Activated CD4-positive, alpha-beta T cell treated with anti-CD3 and anti-CD28 coated beads, Interleukin-2, amount 10 ng/mL, durations not matched to agents 7 days and 5 days (primary cell): ENCODE measurements at regions not wholly inside any gene's neighbourhood (a gene's known extent, or its start where the extent isn't known, plus 50 kb on each side); places are given as distances from the start of the nearest gene placed in this dataset.

Source experiments
- CTCF ChIA-PET: fragments of 350-600 bp; sonication (Branson Sonifier 250); formaldehyde crosslinking; loops from one replicate; lab custom pipeline; 2021; ENCODE audit warnings: antibody characterized with exemption; lab: Charles Lee
- POLR2A ChIA-PET: fragments of 350-600 bp; sonication (Branson Sonifier 250); formaldehyde crosslinking; loops from one replicate; lab custom pipeline; 2021; ENCODE audit warnings: antibody characterized with exemption; lab: Charles Lee
- DNase-seq: peaks from one replicate; pipeline ENCODE4 v3.0.0-alpha.2; 2020
- H3K27ac Mint-ChIP-seq: one replicate; pipeline ENCODE4 v1.8.0; 2021; ENCODE audit warnings: mild to moderate bottlenecking, moderate library complexity, mixed read lengths
- H3K27me3 Mint-ChIP-seq: one replicate; pipeline ENCODE4 v1.8.0; 2021; ENCODE audit warnings: mixed read lengths
- H3K36me3 Mint-ChIP-seq: one replicate; pipeline ENCODE4 v1.8.0; 2021; ENCODE audit warnings: low read depth, mixed read lengths
- H3K4me1 Mint-ChIP-seq: one replicate; pipeline ENCODE4 v1.8.0; 2021; ENCODE audit warnings: mixed read lengths
- H3K4me3 Mint-ChIP-seq: one replicate; pipeline ENCODE4 v1.8.0; 2021; ENCODE audit warnings: mild to moderate bottlenecking, moderate library complexity, mixed read lengths
- H3K9me3 Mint-ChIP-seq: one replicate; pipeline ENCODE4 v1.8.0; 2021; ENCODE audit warnings: mixed read lengths

GRCh38 chr11:41963406-41963805, 504.0 kb upstream of the LRRC4C start:
- ChIA-PET CTCF (no interaction called here), POLR2A (no interaction called here)
- no peaks in the 10 kb centered on the region for H3K4me1 Mint-ChIP-seq
- H3K36me3 Mint-ChIP-seq = no peaks in the 10 kb centered on the region
- no peak for DNase-seq
- no peak overlapping the region for H3K4me3 Mint-ChIP-seq
- H3K27me3 Mint-ChIP-seq = no peaks in the 10 kb centered on the region
- peaks cover 5% of the 10 kb centered on the region for H3K9me3 Mint-ChIP-seq
- H3K27ac Mint-ChIP-seq = no peak overlapping the region

- no peak for DNase-seq
- H3K27me3 Mint-ChIP-seq = no peaks in the 10 kb centered on the region
- H3K27ac Mint-ChIP-seq = no peak overlapping the region
- H3K9me3 Mint-ChIP-seq = peaks cover 5% of the 10 kb centered on the region
- no peaks in the 10 kb centered on the region for H3K4me1 Mint-ChIP-seq
- no peaks in the 10 kb centered on the region for H3K36me3 Mint-ChIP-seq
- ChIA-PET POLR2A (no interaction called here), CTCF (no interaction called here)
- H3K4me3 Mint-ChIP-seq = no peak overlapping the region
These were observed 511.2 kb upstream of the LRRC4C start for GRCh38 chr11:41970681-41971080.

DNA sequence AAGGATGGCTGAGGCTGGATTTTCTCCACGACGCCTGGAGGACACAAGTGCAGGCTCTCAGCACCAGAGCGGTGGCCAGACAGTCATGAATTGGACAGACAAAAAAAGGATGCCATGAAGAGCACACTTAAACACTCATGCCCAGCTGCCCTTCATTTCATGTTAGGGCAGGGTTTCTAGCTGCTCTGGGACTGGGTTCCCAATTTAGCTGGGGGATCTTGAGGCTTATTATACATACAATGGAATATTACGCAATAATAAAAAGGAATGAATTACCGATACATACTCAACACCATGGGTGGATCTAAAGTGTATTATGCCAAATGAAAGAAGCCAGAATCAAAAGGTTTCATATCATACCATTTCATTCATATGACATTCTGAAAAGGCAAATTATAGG, 512.1 kb upstream of the LRRC4C start:
- peaks cover 5% of the 10 kb centered on the region for H3K9me3 Mint-ChIP-seq
- no peak overlapping the region for H3K27ac Mint-ChIP-seq
- DNase-seq = no peak
- ChIA-PET POLR2A (no interaction called here), CTCF (no interaction called here)
- H3K27me3 Mint-ChIP-seq = no peaks in the 10 kb centered on the region
- H3K36me3 Mint-ChIP-seq = no peaks in the 10 kb centered on the region
- no peaks in the 10 kb centered on the region for H3K4me1 Mint-ChIP-seq
- no peak overlapping the region for H3K4me3 Mint-ChIP-seq

DNA sequence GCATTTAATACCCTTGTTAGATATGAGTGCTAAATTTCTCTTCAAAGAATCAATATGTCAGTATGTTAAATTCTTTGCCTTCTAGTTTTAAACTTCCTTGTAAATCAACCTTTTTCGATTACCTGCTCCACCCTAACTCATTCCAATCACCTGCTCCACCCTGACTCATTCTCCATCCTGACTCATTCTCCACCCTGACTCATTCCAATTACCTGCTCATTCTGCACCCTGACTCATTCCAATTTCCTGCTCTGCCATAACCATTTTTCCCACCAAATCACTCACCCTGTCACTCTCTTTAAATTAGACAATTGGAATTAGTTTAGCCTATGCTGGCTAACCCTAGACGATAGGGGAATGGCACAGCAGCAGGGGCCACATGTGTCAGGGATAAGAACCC, 519.5 kb upstream of the LRRC4C start:
- H3K4me3 Mint-ChIP-seq = no peak overlapping the region
- ChIA-PET CTCF (no interaction called here), POLR2A (no interaction called here)
- H3K9me3 Mint-ChIP-seq = peaks cover 11% of the 10 kb centered on the region
- no peak for DNase-seq
- H3K27ac Mint-ChIP-seq = no peak overlapping the region
- H3K4me1 Mint-ChIP-seq = no peaks in the 10 kb centered on the region
- no peaks in the 10 kb centered on the region for H3K36me3 Mint-ChIP-seq
- H3K27me3 Mint-ChIP-seq = no peaks in the 10 kb centered on the region

DNA sequence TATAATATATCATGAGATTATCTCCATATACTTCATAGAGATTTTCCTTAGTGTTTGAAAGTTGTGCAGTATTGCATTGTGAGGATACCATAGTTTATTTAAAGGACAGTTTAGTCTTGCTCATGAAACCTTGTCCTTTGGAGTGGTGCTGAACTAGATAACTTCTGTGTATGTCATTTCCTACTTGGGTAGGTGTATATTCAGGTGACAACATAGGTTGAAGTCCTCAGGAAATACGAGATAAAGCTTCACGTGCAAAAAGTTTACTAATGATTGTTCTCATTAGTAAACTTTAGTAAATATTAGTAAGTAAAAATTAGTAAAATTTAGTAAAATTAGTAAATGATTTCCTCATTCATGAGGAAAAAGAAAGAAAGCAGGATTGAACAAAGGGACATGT, 521.3 kb upstream of the LRRC4C start:
- POLR2A ChIA-PET = no interaction called here
- peaks cover 9% of the 10 kb centered on the region for H3K9me3 Mint-ChIP-seq
- H3K4me3 Mint-ChIP-seq = no peak overlapping the region
- no peak overlapping the region for H3K27ac Mint-ChIP-seq
- H3K36me3 Mint-ChIP-seq = no peaks in the 10 kb centered on the region
- no peaks in the 10 kb centered on the region for H3K4me1 Mint-ChIP-seq
- no peaks in the 10 kb centered on the region for H3K27me3 Mint-ChIP-seq
- CTCF ChIA-PET = no interaction called here
- DNase-seq = no peak

- Mint-ChIP-seq H3K36me3 (no peaks in the 10 kb centered on the region), H3K27ac (no peak overlapping the region)
These were observed 522.8 kb upstream of the LRRC4C start for GRCh38 chr11:41982276-41982675.

DNA sequence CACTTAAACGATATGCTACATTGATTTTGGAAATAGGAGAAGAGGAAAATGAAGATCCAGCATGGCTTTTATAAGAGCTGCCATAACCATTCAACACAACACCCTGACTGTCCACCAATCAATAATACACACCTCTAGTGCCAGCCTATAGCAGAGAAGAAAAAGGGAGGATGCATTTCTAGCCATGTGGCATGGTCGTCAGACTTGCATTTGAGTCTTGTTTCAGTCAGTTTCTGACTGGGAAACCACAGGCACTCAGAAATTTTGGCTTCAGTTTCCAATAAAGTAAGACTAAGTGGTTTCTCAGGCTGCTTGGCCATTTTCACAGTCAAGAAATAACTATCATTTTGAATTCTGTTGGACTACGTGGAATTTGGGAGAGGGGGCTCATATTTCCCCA, 523.5 kb upstream of the LRRC4C start:
- ChIA-PET CTCF (no interaction called here), POLR2A (no interaction called here)
- no peaks in the 10 kb centered on the region for H3K27me3 Mint-ChIP-seq
- no peaks in the 10 kb centered on the region for H3K4me1 Mint-ChIP-seq
- no peak overlapping the region for H3K4me3 Mint-ChIP-seq
- no peak for DNase-seq
- peaks cover 7% of the 10 kb centered on the region for H3K9me3 Mint-ChIP-seq
- no peak overlapping the region for H3K27ac Mint-ChIP-seq
- H3K36me3 Mint-ChIP-seq = no peaks in the 10 kb centered on the region

More at GRCh38 chr11:41982276-41982675, 522.8 kb upstream of the LRRC4C start:
- ChIA-PET POLR2A (no interaction called here), CTCF (interaction anchor here (0.7 kb wide), 1 partner anchor 199 kb away, joined by 3 read pairs; no protein-coding TSS in a partner anchor)
- H3K9me3 Mint-ChIP-seq = peaks cover 8% of the 10 kb centered on the region
- no peaks in the 10 kb centered on the region for H3K27me3 Mint-ChIP-seq
- no peaks in the 10 kb centered on the region for H3K4me1 Mint-ChIP-seq
- DNase-seq = no peak
- H3K4me3 Mint-ChIP-seq = no peak overlapping the region

- Mint-ChIP-seq H3K4me3 (no peak overlapping the region), H3K9me3 (peaks cover 7% of the 10 kb centered on the region), H3K36me3 (no peaks in the 10 kb centered on the region), H3K27ac (no peak overlapping the region), H3K27me3 (no peaks in the 10 kb centered on the region), H3K4me1 (no peaks in the 10 kb centered on the region)
- POLR2A ChIA-PET = no interaction called here
- CTCF ChIA-PET = no interaction called here
- no peak for DNase-seq
These were observed 524.0 kb upstream of the LRRC4C start for GRCh38 chr11:41983475-41983874.

- no peaks in the 10 kb centered on the region for H3K36me3 Mint-ChIP-seq
- DNase-seq = no peak
- no peak overlapping the region for H3K27ac Mint-ChIP-seq
- no peak overlapping the region for H3K4me3 Mint-ChIP-seq
- H3K9me3 Mint-ChIP-seq = peaks cover 7% of the 10 kb centered on the region
- H3K27me3 Mint-ChIP-seq = no peaks in the 10 kb centered on the region
- ChIA-PET CTCF (no interaction called here), POLR2A (no interaction called here)
- no peaks in the 10 kb centered on the region for H3K4me1 Mint-ChIP-seq
These were observed 524.6 kb upstream of the LRRC4C start for GRCh38 chr11:41984023-41984422.

GRCh38 chr11:41985799-41986198, 526.3 kb upstream of the LRRC4C start:
- H3K36me3 Mint-ChIP-seq = no peaks in the 10 kb centered on the region
- H3K4me3 Mint-ChIP-seq = no peak overlapping the region
- no peak for DNase-seq
- no peaks in the 10 kb centered on the region for H3K4me1 Mint-ChIP-seq
- no peak overlapping the region for H3K27ac Mint-ChIP-seq
- CTCF ChIA-PET = no interaction called here
- H3K27me3 Mint-ChIP-seq = no peaks in the 10 kb centered on the region
- POLR2A ChIA-PET = no interaction called here
- peaks cover 11% of the 10 kb centered on the region for H3K9me3 Mint-ChIP-seq

DNA sequence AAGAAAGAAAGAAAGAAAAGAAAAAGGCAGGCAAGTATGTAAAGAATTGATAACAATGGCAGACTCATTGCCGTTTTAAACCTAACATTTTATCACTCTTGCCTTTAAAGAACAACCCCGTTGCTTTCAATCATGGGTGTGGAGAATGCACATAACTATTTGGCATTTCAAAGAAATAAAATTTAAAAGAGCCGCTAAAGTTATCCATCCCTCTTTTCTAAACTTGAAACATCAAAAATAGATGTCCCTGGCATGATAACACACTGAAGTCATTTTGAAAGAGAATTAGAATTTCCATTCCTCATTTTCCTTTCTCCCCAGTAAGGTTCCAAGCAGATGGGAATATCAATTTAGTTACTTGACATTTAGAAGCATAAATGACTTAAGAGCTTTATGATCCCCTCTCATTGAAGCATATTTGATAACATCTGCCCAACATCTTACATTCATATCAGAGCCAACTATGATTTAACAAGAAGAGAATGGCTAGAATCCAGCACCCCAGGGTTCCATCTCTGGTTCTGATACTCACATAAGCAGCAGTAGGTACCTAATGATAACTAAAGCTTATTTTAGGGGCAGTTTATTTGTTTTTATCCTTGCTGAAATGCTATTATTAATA, 529.6 kb upstream of the LRRC4C start:
- CTCF ChIA-PET = no interaction called here
- Mint-ChIP-seq H3K4me3 (no peak overlapping the region), H3K9me3 (peaks cover 8% of the 10 kb centered on the region), H3K4me1 (no peaks in the 10 kb centered on the region), H3K27ac (no peak overlapping the region), H3K36me3 (no peaks in the 10 kb centered on the region), H3K27me3 (no peaks in the 10 kb centered on the region)
- POLR2A ChIA-PET = no interaction called here
- no peak for DNase-seq

DNA sequence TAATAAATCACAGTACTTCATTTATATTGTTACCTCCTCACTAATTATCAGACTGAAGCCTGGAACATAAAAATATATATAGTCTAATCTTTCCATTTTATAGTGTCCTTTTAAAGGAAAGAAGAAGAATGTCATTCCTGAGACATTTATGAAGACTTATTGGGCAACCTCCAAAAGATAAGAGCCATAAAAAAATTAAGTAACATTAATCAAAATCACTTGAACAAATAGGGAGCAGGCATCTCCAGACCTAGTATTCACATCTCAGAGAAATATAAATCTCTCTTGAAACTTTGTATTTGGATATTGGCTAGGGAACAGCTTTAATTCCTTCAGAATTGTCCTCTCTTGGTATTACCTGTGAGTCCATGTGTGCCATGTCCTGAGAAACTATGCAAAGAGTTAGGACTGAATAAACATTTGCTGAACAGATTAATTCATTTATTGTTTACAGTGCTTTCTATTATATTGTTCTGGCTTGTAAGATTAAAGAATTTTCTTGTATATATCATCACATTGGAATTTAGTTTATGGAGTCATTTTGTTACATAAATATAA, 530.5 kb upstream of the LRRC4C start:
- no peak for DNase-seq
- no peaks in the 10 kb centered on the region for H3K36me3 Mint-ChIP-seq
- no peak overlapping the region for H3K27ac Mint-ChIP-seq
- no peak overlapping the region for H3K4me3 Mint-ChIP-seq
- H3K27me3 Mint-ChIP-seq = no peaks in the 10 kb centered on the region
- peaks cover 12% of the 10 kb centered on the region for H3K9me3 Mint-ChIP-seq
- ChIA-PET CTCF (no interaction called here), POLR2A (no interaction called here)
- no peaks in the 10 kb centered on the region for H3K4me1 Mint-ChIP-seq

GRCh38 chr11:41996533-41996932, 537.1 kb upstream of the LRRC4C start:
- Mint-ChIP-seq H3K27me3 (no peaks in the 10 kb centered on the region), H3K27ac (no peak overlapping the region), H3K36me3 (no peaks in the 10 kb centered on the region), H3K4me1 (no peaks in the 10 kb centered on the region), H3K4me3 (no peak overlapping the region), H3K9me3 (peaks cover 10% of the 10 kb centered on the region)
- POLR2A ChIA-PET = no interaction called here
- CTCF ChIA-PET = no interaction called here
- no peak for DNase-seq

- POLR2A ChIA-PET = no interaction called here
- H3K4me1 Mint-ChIP-seq = no peaks in the 10 kb centered on the region
These were observed 538.5 kb upstream of the LRRC4C start for GRCh38 chr11:41997844-41998401.

More at GRCh38 chr11:41997844-41998401, 538.5 kb upstream of the LRRC4C start:
- H3K9me3 Mint-ChIP-seq = peaks cover 10% of the 10 kb centered on the region
- no peaks in the 10 kb centered on the region for H3K36me3 Mint-ChIP-seq
- H3K4me3 Mint-ChIP-seq = no peak overlapping the region
- no peaks in the 10 kb centered on the region for H3K27me3 Mint-ChIP-seq
- no peak overlapping the region for H3K27ac Mint-ChIP-seq
- CTCF ChIA-PET = no interaction called here
- DNase-seq = no peak
